Nephron progenitor cell (in vitro differentiated cells): ENCODE measurements at regions not wholly inside any gene's neighbourhood (a gene's known extent, or its start where the extent isn't known, plus 50 kb on each side); places are given as distances from the start of the nearest gene placed in this dataset.

Experiments used
- DNase-seq: peaks from one replicate; pipeline ENCODE4 v3.0.0; 2021
- H3K27ac Mint-ChIP-seq: 2 replicates; pipeline ENCODE4 v1.8.0; 2021; ENCODE audit warnings: mild to moderate bottlenecking, moderate library complexity, mixed read lengths
- H3K27me3 Mint-ChIP-seq: 2 replicates; pipeline ENCODE4 v1.8.0; 2021; ENCODE audit warnings: mild to moderate bottlenecking, low read depth, mixed read lengths; ENCODE audit not compliant: poor library complexity
- H3K36me3 Mint-ChIP-seq: 2 replicates; pipeline ENCODE4 v1.8.0; 2021; ENCODE audit warnings: low read depth, mixed read lengths
- H3K4me1 Mint-ChIP-seq: 2 replicates; pipeline ENCODE4 v1.8.0; 2021; ENCODE audit warnings: mixed read lengths
- H3K4me3 Mint-ChIP-seq: 2 replicates; pipeline ENCODE4 v1.8.0; 2021; ENCODE audit warnings: mild to moderate bottlenecking, moderate library complexity, mixed read lengths
- H3K9me3 Mint-ChIP-seq: 2 replicates; pipeline ENCODE4 v1.8.0; 2021; ENCODE audit warnings: mild to moderate bottlenecking, moderate library complexity, mixed read lengths
- TF ChIP-seq, protein P1 (sequence below): fragments of 200-600 bp; sonication (generic); IDR thresholded peaks from 2 replicates; pipeline ENCODE4 v1.5.0; 2021; ENCODE audit warnings: antibody characterized with exemption

DNA sequence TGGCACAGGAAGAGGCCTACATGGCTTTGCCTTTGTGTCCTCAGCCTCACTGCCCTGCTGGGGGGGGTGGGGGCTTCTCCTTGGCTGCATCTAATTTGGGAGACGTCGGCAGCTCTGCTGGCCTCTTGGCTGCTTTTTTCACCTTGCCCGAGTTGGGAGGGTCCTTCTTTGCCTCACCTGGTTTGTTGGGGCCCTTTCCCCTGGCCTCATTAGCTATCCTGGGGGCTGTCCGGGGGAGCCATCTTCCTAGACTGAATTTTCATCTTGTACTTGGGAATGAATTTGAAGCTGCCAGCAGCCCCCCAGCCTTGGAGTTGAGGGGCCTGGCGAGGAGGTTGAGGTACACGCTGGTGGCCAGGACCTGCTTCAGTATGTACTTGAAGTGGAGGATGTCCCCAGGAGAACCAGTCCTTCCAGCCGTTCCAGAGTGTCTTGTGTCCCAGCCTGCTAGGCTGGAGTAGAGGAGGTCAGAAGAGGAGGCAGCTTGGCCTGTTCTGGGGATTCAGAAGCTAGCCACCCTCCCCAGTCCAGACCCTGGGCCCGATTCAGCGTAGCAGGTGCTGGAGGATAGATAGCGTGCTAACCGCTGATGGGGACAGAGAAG lies 70.7 kb upstream of the VASH1 start:
- Mint-ChIP-seq H3K4me3 (no peak overlapping the region), H3K27ac (no peak overlapping the region), H3K4me1 (peaks cover under 1% of the 10 kb centered on the region), H3K36me3 (no peaks in the 10 kb centered on the region), H3K27me3 (peaks cover 10% of the 10 kb centered on the region), H3K9me3 (peaks cover 28% of the 10 kb centered on the region)
- TF ChIP-seq, protein P1, sequence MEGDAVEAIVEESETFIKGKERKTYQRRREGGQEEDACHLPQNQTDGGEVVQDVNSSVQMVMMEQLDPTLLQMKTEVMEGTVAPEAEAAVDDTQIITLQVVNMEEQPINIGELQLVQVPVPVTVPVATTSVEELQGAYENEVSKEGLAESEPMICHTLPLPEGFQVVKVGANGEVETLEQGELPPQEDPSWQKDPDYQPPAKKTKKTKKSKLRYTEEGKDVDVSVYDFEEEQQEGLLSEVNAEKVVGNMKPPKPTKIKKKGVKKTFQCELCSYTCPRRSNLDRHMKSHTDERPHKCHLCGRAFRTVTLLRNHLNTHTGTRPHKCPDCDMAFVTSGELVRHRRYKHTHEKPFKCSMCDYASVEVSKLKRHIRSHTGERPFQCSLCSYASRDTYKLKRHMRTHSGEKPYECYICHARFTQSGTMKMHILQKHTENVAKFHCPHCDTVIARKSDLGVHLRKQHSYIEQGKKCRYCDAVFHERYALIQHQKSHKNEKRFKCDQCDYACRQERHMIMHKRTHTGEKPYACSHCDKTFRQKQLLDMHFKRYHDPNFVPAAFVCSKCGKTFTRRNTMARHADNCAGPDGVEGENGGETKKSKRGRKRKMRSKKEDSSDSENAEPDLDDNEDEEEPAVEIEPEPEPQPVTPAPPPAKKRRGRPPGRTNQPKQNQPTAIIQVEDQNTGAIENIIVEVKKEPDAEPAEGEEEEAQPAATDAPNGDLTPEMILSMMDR, result no peak
- DNase-seq, result no peak

GRCh38 chr14:76694106-76694505 lies 67.2 kb upstream of the VASH1 start:
- no peak for DNase-seq
- Mint-ChIP-seq H3K4me3 (no peak overlapping the region), H3K36me3 (no peaks in the 10 kb centered on the region), H3K4me1 (peaks cover 19% of the 10 kb centered on the region), H3K27me3 (peaks cover 19% of the 10 kb centered on the region), H3K9me3 (no peaks in the 10 kb centered on the region), H3K27ac (peak overlapping the region; percentile 33)
- TF ChIP-seq, protein P1, result no peak

DNA sequence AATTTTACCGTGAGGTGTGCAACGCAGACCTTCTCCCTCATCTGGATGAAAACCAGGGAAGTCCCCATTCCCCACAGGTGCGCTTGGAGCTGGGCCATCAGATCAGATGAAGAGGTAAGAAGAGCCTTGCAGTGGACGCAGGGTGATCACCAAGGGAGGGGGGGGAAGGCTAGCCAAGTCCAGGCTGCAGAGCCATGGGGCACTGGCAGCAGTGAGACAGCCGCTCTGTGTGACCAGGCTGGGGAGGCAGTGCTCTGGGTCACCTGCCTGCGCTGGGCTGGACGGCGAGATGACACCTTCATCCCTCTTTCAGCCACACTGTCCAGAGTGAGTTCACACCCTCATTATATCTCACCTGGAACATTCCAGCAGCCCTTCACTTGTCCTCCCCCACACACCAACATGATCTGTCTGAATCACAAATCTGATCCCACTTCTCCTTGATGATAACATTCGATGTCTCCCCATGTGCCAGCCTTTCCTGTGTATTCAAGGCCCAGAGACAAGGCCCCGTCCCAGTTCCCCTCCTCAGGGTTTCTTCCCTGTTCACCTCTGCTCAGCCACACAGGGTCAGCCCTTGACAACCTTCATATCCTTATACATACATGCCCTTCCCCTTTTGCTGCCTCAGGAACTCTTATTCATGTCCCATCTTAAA lies 65.9 kb upstream of the VASH1 start:
- Mint-ChIP-seq H3K36me3 (no peaks in the 10 kb centered on the region), H3K9me3 (peaks cover 4% of the 10 kb centered on the region), H3K4me1 (peaks cover 19% of the 10 kb centered on the region), H3K27ac (no peak overlapping the region), H3K27me3 (peaks cover 16% of the 10 kb centered on the region), H3K4me3 (no peak overlapping the region)
- DNase-seq, result no peak
- TF ChIP-seq, protein P1, result no peak

- TF ChIP-seq, protein P1, result no peak
- peaks cover 19% of the 10 kb centered on the region for H3K4me1 Mint-ChIP-seq
- H3K27me3 Mint-ChIP-seq, result peaks cover 16% of the 10 kb centered on the region
These were observed 64.9 kb upstream of the VASH1 start for GRCh38 chr14:76696361-76696760.

DNA sequence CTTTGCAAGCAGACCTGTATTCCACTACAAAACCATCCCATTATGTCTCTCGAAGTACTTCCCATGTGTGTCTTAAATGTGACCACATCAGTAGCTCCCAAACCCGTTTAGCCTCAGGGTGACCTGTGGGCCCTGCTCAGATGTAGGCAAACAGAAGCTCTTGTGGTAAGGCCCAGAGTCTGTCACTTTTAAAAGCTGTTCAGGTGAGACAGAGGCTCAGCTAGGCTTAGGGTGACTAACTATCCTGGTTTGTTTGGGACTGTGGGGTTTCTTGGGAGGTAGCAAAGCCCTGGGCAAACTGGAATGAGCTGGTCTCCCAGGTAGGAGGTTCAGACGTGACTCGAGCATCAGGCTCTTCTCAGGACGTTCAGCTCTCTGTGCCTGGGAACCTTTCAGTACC lies 64.5 kb upstream of the VASH1 start:
- Mint-ChIP-seq H3K4me3 (no peak overlapping the region), H3K36me3 (no peaks in the 10 kb centered on the region), H3K27ac (no peak overlapping the region), H3K9me3 (peaks cover 4% of the 10 kb centered on the region), H3K27me3 (peaks cover 16% of the 10 kb centered on the region), H3K4me1 (peaks cover 19% of the 10 kb centered on the region)
- no peak for DNase-seq
- TF ChIP-seq, protein P1, result no peak

More at GRCh38 chr14:76696361-76696760, 64.9 kb upstream of the VASH1 start:
- Mint-ChIP-seq H3K9me3 (peaks cover 4% of the 10 kb centered on the region), H3K36me3 (no peaks in the 10 kb centered on the region), H3K4me3 (no peak overlapping the region), H3K27ac (no peak overlapping the region)
- no peak for DNase-seq
